SHP77 treated with DMSO at 0.1 percent for 48 hours (cell line): ENCODE measurements at regions not wholly inside any gene's neighbourhood (a gene's known extent, or its start where the extent isn't known, plus 50 kb on each side); places are given as distances from the start of the nearest gene placed in this dataset.

Experiments
- DNase-seq: peaks from one replicate; lab custom pipeline; 2025; lab: John Stamatoyannopoulos, UW

DNA sequence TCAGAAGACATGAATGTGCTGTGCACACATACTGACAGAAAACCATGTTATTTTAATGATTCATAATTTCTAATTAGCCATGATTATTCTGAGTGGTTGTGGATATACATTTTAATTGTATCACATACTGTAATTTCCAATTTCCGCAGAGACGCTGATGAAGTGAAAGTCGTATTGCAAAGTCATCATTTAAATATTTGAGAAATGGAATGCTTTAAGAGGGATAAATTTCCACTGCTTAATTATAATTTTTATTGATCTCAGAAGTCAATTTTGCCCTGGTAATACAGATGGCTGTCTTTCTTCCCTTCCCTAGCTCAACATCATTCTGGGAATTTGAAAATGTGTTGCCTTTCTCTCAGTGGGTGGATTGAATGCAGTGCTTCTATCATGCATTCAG, 819.3 kb downstream of the ROBO2 start:
- no peak for DNase-seq

DNA sequence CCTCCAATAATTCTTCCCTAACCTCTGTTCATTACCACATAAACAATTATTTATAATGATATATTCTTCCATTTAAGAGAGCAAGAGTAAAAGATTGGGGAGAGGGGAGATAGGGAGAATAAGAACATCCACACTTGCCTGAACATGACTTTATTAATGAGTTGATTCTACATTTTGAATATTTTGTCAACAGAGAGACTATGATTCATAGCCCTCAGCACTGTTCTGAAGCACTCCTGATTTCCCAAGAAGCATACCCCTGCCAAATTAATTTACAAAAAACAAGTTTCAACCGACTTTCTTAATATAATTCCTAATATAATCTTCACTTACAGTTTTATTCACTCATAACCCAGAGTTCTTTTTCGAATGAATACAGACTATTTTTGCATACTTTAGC, 828.8 kb downstream of the ROBO2 start:
- no peak for DNase-seq

DNA sequence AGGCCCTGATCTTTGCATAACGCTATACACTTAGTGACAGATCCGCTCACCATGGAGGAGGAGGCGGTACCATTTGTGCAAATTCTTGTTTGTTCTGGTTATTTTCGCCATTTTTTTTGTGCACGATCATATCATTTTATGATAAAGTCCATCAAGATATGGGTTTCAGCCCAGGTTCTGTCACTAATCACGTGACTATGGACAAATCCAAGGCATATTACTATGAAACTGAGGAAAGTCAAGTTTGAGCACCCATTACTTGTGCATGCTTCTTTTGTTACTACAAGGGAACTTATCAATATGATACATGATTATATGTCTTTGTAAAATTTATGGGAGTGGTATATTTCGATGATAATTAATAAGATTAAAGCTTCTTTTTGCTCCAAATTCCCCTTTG, 829.5 kb downstream of the ROBO2 start:
- DNase-seq, result no peak

DNA sequence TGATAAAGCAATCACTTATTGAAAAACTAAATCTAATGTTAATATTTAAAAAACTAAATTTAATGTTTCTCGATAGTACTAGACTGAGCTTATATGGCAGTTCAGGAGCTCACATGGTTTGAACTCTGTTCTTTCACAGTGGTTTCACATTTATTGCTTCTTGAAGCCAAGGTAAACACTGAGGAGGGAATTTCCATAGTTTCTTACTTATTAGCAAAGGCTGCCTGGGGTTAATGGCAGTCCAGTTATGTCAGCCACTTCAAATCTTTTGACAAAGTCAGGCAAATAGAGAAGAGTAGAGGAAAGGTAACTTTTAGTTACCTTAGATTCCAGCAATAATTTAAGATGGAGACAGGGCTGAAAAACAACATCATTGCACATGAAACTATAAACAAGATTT, 831.5 kb downstream of the ROBO2 start:
- no peak for DNase-seq

DNA sequence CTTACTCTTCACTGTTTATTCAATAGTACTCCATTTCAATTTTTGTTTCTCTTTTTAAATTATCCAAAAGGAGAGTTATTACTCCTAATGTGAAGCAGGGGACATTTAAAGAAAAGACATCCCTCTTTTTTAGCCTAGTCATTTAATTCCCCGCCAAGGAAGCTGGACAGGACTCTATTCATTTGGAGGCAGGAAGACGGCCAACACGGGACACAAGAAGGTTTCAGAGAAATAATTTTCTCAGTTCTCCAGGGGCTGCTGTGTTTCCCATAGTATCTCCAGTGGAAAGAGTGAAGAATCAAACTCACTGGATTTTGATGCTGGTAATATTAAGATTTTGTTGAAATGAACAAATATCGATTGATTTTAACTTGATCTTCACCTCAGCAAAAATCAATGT, 833.7 kb downstream of the ROBO2 start:
- DNase-seq, result no peak

DNA sequence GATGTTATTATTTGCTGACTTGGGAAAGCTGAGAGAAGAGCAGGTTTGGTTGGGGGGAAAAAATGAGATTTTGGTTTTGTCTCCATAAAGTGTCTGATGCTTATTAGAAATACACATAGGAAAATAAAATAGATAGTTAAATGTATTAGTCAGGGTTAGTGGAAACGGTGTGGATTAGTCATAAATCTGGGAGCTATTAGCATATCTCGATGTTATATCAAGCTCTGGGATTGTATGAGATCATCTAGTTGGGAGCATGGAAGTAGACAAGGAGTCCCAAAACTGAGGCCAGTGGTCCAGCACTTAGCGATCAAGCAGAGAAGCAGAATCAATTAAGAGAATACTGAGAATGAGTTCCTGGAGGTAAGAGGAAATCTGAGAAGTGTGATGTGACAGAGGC, 845.5 kb downstream of the ROBO2 start:
- no peak for DNase-seq

DNA sequence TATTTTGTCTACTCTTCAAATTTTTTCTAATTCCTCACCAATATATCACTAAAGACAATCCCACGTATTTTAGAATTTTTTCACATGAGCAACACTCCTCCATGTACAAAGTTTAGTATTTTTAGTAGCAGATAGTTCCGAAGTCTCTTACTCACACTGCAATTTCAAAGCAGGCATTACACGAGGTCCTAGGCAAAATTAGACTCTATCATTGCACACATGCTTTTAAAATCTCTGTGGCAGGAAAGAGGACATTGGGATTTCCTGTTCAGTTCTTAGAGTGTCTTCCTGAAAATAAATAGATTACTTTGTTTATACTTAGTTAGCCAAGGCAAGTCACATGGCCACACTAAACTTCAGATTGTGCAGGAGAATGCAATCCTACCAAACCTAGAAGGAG, 847.7 kb downstream of the ROBO2 start:
- no peak for DNase-seq

DNA sequence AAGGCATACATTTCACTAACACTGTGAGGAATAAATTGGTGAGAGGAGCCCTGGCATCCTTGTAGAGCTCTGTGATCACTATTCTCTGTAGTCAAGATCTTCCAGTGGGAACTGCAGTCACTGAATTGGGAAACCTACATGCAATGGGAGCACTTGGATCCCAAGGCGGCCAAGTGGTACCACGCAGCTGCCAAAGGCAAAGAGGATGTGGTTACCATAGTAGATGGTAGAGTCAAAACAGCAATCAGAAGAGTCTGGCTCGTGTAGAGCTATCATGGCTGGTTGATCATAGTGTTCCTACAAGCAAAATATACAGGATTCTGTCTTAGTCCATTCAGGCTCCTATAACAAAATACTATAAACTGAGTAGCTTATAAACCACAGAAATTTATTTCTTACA, 849.7 kb downstream of the ROBO2 start:
- no peak for DNase-seq

DNA sequence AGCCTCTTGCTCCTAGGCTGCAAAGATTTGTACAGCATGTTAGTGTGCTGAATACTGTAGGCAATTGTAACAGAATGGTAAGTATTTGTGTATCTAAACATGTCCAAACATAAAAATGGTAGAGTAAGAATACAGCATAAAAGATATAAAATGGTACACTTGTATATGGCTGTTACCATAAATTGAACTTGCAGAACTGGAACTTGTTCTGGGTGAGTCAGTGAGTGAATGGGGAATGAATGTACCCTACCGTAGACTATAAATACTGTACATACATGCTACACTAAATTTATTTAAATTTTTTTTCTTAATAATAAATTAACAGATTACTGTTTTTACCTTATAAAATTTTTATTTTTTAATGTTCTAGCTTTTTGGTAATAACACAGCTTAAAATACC, 858.7 kb downstream of the ROBO2 start:
- DNase-seq, result no peak

DNA sequence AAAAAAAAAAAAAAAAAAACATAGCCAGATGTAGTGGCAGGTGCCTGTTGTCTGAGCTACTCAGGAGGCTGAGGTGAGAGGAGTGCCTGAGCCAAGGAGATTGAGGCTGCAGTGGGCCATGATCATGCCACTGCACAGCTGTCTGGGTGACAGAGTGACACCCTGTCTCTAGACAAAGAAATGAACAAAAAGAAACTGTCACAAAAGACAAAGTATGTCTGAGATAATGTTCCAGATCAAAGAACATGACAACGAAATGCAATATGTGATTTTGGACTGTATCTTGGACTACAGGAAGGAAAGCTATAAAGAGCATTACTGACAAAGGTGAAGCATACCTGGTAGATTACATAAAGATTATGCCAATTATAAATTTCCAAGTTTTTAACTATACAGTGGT, 862.8 kb downstream of the ROBO2 start:
- no peak for DNase-seq

DNA sequence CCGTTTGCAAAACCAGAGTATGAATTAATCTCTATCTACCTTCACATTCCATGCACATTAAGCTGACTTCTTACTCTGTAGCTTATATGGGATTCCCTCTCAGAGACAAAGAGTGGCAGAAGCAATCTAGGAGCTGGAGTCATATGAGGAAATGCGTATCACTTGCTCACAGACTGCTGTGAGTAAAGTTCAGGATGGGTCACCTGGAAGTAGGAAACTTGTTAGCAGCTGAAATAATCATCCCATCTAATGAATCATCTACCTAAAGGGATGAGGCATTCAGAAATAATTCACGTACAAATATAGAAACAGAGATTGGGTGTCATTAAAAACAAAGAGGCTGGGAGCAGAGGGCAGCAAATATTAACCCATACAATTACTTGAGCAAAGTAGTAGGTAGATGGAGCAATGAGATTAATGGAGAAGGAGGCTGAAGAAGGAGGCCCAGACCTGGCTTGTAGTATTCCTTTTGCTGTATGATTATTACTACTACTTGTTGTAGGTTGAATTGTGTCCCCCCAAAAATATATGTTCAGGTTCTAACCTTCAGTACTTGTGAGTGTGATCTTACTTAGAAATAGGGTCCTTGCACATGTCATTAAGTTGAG, 866.3 kb downstream of the ROBO2 start:
- no peak for DNase-seq

DNA sequence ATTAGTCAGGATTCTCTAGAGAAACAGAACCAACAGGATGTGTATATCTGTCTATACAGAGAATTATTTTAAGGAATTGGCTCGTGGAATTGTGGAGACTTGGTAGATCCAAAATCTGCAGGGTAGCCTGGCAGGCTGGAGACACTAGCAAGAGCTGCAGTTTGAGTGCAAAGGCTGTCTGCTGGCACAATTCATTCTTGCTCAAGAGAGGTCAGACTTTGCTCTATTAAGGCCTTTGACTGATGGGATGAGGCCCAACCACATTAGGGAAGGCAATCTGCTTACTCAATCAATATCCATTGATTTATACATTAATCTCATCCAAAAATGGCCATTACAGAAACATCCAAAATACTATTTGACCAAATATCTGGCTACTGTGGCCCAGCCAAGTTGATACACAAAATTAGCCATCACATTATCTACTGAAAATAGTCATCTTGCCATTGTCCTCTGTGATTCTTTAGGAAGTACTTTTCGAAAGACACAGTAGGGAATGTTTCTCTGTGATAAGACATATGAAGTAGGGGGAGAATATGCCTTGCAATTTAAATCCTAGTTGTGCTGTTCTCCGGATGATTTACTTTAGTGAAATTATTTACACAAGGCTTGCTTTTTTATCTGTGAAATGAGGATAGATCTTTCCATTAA, 873.8 kb downstream of the ROBO2 start:
- no peak for DNase-seq

DNA sequence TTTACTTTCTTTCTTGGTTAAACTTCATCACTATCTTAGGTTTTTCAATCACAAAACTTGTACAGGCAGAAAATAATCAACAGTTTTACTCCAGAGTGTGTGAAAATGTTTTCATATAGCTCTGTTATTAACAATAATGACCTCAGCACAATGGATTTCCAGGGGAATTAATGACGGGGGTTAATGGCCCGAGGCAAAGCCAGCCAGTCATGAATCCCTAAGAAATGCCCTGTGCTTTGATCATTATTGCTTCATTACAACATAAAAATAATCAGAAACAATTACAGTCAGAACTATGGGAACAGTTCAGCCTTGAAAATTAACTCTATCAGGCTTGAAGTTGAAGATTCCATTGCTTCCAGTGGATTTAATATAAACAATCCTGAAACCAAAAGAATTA, 875.4 kb downstream of the ROBO2 start:
- DNase-seq, result no peak

DNA sequence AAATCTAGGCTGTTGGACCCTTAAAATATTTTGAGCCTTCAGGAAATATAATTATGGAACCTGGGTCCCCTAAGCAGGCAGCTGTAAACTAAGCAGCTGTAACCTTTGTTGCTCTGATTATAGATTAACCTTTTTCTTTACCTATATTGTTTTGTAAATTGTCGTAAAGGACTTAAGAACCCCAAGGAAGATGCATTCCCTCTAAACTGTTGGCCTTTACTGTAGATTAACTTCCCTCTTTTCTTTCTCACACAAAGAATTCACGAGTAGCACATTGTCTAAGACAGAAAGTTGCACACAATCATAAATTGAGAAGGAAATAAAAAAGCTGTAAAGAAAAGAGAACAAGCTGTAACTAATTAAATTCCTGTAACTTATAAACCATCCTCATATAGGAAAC, 877.3 kb downstream of the ROBO2 start:
- no peak for DNase-seq

DNA sequence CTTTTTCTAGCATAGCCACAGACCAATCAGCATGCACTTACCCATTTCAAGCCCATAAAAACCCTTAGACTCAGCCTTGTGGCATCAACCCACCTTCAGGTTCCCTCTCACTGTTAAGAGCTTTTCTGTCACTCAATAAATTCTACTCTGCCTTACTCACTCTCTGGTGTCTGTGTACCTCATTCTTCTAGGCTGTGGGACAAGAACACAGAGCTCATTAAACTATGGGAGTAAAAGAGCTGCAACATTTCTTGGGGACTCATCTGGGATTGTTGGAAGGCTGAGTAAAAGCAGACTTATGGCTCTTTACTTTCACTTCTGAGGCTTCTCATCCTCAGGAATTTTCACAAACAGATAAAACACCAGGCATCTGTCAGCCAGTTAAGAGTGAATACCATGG, 879.3 kb downstream of the ROBO2 start:
- no peak for DNase-seq

DNA sequence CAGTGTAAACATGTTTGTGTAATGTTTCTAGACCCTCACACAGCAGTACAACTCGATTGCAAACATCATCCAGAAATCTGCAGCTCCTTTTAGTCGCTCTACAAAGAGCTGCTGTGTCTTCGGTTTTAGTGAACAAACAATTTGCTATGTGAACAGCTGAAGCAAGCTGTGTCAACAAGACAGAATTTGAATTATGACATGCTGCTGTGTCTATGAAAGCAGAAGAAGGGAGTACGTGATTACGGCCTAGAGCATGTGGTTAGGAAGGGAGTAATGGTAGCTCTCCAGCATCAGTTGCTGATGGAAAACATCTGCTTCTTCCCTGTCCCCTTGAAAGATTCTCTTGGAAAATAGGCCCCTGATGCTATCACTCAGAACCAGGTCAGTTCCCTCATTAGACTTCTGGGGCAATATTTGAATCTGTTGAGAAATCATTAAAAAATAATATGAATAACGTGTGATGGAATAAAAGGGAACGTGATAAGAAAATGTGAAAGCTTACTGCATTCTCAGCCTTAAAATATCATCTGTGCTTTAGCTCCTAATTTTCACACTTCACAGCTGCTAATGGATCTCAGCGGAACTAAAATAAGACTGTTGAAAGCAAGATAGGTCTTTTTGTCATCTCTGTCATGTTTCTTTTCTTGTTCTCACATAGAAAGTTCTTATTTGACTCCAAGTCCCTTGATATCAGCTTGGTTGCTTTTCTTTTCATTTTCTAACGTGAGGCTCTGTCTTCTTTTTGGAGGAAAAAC, 891.5 kb downstream of the ROBO2 start:
- peak; percentile 97 for DNase-seq

DNA sequence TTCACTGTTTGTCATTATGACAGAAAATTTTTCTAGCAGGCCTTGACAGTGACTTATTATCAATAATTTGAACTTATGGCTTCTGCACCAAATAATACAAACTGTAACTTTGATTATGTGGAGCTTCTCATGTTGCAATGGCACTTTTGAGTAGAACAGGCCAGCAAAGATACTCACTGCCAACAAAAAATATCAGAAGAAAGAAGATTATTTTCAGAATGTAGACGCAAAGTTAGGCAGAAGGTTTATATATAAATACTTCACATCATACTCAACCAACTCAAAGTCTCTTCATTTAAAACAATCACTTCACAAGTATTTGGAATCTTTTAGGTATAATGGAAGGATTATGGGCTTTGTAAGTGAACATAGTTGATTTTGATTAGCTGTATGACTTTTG, 893.0 kb downstream of the ROBO2 start:
- DNase-seq, result no peak

DNA sequence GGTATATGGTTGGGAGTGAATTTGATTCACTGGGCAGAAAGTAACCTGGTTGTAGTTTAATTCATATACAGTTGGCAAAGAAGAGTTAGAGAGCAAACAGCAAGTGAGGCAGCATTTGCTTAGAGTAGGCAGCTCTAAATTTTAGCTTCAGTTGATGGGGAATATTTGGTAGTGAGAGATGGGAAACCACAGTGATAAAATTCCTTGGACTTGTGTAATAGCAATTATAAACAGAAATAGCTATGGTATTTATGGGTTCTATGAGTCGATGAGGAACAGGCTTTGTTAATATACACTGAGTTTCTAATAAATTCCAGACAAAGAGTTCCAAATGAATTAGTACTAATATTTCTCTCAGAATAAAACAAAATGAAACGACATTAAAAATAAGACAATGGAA, 894.0 kb downstream of the ROBO2 start:
- DNase-seq, result no peak

DNA sequence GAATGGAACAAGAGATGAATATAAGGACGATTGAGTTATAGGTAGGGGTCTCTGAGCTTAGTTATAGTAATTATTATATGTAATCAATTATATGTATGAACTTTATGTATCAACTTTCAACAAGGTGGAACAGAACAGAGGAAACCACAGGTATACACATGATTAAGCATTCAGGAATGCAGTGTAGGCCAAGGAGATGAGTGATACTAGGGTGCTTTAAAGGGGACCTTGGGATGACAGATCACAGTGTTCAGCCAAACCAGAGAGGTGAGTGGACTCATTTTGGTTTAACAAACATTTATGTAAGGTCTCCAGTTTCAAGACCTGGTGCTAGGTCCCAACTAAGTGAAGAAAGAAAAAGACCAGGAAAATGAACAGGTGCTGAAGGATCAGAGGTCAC, 895.5 kb downstream of the ROBO2 start:
- no peak for DNase-seq

DNA sequence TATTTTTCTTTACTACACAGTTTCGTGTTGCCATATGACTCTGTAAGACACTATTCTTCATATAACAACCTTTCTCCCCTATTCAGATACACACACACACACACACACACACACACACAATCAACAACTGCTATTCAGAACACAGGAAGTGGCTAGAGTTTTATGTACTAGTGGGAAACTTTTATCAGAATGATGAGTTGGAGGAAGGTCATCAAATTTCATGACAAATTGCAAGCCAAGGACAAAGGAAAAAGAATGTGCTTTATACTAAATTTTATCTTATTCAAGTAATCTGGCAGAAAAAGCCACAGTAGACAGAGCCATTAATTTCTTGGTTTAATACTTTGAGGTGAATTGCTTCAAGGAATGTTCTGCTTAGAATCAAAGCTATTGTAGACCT, 899.8 kb downstream of the ROBO2 start:
- DNase-seq, result no peak

DNA sequence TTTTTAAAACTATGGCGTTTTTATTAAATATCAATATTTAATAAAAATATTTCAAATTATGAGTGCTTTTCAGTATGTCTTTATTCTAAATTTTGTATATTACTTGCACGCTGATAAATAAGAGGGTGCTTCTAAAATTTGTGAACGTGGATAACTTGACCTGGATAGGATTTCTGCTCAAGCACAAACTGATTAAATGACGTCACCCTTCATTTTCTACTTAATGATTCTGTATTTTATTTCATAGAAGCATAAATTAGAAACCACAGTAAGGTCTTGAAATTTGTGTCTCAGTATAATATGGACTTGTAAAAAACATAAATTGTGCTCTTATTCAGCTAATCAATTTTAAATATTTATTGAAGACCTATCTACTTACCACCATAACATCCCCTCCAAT, 903.7 kb downstream of the ROBO2 start:
- no peak for DNase-seq

DNA sequence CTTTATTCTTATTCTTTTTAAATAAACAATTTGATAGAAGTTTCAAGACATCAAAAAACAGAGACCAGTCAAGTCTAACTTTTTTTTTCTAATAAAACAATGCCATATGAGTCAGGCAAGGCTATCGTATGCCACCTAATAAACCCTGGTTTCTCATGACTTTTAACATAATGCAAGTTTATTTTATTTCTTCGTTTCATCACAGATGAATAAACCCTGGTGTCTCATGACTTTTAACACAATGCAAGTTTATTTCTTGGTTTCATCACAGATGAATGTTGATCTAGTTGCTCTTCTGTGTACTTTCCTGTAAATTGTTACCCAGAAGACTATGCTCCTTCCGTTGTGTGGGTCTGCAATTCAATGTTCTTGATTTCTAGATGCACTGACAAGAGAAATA, 905.4 kb downstream of the ROBO2 start:
- DNase-seq, result no peak

DNA sequence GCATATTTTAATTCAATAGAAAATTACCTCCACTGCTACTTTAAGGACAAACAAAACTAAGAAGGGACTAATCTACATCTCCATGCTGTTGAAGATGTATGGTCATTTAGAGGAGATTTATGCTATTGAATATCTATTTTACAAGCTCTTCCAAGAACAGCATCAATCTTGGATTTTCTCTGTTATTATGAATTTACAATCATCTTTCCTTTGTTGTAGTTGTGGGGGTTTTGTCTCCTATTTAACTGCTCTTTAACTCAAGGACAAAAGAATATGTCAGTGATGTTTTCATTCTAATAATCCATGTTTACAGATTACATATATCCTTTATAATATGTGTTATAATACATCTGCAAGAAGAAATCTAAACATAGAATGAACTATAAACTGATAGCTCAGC, 907.8 kb downstream of the ROBO2 start:
- DNase-seq, result no peak

DNA sequence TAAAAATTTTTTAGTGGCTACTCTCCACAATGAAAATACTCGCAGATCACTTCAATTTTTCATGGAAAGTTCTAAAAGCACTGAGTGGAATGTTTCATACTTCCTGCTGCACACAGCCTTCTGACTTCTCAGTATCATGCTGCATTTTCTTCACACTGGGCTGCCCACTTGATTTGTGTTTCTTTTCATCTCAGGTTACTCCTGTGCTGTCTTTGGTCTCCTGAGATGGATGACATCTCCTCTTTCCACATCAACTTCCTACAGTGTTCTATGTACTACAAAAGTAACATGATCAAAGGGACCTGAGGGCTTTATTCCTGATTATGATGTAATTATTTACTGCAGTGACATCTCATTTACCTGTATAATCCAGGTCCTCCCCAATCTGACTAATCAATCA, 927.7 kb downstream of the ROBO2 start:
- no peak for DNase-seq
